Right ventricle myocardium inferior (tissue), 1 donor: ENCODE measurements at regions not wholly inside any gene's neighbourhood (a gene's known extent, or its start where the extent isn't known, plus 50 kb on each side); places are given as distances from the start of the nearest gene placed in this dataset.

Experiments used
- ATAC-seq: fragments of 200-7000 bp; cut with Tn5 transposase; one replicate; pipeline ENCODE4 v1.9.1; 2020; ENCODE audit warnings: mild to moderate bottlenecking, moderate library complexity
- DNase-seq: peaks from one replicate; pipeline ENCODE4 v3.0.0; 2021; ENCODE audit errors: missing footprints
- intact Hi-C: fragments of 100-400 bp; cut with DNase I; formaldehyde crosslinking; loops from one replicate; pipeline ENCODE4 v1.11.0; 2022
- donor health status: DM: no; HTN: yes; CAD: no; lungs with severe emphysema.

DNA sequence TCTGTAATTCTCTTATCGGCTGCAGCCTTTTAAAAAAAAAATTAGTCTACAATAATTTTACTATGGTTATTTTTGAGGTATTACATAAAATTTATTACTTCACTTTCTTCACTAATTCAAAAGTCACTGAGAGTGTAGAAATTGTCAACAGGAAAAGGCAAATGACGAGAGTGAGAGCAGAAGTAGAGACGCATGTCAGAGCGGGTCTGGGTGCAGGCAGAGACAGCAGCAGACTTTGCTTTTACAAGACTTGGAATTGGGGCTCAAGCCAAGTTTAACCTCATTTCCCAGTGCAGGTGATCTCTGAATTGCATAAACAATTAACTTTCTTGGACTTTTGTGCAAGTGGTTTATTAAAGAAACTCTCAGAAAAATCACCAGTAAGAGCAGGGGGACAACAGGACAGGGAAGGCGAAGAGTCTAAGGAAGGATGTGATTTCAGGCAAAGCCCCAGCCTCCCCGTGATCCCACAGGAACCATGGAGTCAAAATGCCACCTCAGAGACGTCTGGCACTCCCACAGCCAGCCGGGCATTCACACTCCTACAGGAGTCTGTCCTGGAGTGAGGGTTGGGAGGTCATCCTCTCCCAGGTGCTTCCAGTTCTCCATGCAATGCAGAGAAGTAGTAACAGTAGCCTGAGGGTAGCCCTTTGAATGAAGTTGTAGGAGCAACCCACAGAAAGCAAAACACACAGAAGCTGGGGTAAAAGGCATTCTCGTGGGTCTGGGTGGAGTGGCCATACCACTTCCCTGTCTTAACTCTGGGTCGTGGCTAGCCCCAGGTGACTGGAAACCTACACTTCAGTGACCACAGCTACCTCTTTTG lies 274.0 kb upstream of the TGFBR2 start:
- intact Hi-C loops, result no loop called here
- DNase-seq (no peak), ATAC-seq (no peak)

DNA sequence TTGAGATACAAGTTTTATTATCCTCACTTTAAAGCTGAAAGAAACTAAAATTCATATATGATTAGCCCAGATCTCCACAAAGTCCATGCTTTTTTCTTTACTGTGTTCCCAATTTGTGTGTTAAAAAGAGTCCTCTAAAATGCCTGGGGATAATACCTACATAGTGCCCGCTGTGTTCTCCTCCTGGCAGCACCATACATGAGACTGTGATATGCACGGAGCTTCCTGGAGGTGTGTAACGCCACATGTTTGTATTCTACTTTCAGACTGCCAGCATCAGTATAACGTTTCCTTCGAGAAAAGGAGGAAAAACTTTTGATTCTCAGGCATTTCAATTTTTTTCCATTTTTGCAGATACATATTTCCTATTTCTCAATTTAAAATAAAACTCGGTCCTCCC lies 273.3 kb upstream of the TGFBR2 start:
- ATAC-seq (no peak), DNase-seq (no peak)
- intact Hi-C loops, result no loop called here

DNA sequence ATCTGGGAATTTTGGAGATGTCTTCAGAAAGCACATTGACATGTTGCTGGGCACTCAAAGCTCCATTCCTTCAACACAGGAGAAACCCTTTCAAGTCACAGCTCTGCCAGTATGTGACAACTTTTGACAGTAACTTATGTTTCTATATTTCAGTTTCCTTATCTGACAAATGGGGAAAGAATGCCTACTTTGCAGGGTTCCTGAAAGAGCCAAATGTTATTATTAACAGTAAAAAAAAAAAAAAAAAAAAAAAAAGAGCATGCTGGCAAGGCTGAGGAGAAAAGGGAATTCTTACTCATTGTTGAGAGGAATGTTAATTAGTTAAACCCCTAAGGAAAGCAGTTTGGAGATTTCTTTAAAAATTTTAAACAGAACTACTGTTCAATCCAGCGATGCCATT lies 272.5 kb upstream of the TGFBR2 start:
- DNase-seq, result no peak
- intact Hi-C loops, result no loop called here
- ATAC-seq, result no peak

DNA sequence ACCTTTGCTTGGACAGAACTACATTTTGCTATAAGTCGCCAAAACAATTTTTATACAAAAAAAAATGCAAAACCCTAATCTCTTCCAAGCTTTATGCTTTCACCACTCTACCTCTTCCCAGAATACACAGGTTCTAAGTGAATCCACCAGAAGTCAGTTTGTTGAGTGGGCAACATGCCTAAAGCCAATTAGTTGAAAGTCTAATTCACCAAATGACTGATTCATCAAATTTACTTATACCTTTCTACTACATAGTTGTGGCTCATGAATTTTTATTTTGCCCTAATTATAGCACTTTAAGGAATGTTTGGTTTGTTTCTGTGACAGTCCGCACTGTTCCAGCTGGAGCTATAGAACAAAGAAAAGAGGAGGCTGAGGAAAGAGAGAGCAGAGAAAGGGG lies 265.9 kb upstream of the TGFBR2 start:
- no peak for DNase-seq
- intact Hi-C loops, result no loop called here
- no peak for ATAC-seq

DNA sequence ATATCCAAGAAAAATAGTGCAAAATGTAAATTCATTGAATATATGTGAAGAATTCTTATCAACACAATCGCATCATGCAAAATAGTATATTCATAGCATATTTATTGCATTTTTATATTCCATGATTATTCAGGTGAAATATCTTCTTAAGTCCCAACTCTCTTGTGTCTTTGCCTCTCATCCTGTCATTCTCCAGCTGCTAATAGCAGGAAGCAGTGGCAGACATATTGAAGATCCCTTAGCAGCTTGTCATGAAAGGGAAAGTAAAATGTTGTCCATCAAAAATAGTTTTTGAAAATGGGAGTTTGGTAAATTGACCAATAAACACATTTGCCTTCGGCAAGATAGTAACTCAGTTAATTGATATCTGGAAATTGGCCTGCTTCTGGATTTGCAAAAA lies 265.3 kb upstream of the TGFBR2 start:
- intact Hi-C loops, result no loop called here
- no peak for DNase-seq
- ATAC-seq, result no peak

DNA sequence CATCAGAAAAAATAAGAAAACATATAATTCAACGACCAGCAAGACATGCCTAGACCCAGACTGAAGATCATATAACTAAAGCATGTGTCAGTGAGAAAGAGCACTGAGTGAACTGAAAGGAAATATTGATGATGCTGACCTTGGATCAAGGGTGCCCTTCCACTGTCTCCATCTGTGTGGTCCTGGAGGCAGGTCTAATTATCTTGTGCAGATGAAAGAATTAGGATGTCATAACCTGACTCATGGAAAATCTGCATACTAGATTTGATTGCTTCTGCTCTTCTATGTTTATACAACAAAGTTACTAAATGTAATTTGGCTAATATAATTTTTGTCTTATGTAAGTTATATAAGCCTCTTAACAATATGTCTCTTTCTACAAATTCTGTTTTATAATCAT lies 264.6 kb upstream of the TGFBR2 start:
- ATAC-seq, result no peak
- DNase-seq, result no peak
- intact Hi-C loops, result loop anchor here (2.0 kb wide), 1 partner anchor 55 kb away; no protein-coding TSS in a partner anchor

DNA sequence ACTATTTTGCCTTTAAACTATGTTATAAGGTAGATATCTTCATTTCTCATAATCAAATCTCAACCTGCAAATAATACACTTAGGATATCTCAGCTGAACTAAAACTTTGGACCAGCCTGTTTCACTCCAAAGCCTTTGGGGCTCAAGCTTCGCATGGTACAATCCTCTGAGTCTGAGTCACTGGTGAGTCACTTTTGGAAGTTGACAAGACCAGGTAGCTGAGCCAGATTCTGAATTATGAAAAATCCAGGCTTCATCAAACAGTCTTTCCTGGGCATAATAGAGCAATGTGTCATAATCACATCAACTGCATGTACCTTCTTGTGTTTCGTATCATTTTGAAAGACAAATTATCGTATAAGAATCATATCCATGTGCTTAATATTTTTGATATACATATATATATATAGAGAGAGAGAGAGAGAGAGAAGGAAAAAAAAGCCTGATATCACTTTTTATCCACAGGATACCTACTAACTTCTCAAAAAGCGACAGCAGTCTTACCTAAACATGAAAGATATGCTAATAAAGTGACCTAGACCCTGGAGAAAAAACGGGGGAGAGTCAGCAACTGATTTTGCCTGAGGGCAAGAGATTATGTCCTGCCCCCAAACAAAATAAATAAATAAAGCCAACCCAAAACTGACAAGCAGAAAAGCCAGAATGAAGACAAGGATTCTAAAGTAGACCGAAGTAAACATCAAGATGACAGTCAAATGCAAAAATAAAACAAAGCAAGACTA lies 263.9 kb upstream of the TGFBR2 start:
- peak; percentile 94 for ATAC-seq
- intact Hi-C loops, result loop anchor here (2.0 kb wide), 1 partner anchor 56 kb away; no protein-coding TSS in a partner anchor
- no peak for DNase-seq

DNA sequence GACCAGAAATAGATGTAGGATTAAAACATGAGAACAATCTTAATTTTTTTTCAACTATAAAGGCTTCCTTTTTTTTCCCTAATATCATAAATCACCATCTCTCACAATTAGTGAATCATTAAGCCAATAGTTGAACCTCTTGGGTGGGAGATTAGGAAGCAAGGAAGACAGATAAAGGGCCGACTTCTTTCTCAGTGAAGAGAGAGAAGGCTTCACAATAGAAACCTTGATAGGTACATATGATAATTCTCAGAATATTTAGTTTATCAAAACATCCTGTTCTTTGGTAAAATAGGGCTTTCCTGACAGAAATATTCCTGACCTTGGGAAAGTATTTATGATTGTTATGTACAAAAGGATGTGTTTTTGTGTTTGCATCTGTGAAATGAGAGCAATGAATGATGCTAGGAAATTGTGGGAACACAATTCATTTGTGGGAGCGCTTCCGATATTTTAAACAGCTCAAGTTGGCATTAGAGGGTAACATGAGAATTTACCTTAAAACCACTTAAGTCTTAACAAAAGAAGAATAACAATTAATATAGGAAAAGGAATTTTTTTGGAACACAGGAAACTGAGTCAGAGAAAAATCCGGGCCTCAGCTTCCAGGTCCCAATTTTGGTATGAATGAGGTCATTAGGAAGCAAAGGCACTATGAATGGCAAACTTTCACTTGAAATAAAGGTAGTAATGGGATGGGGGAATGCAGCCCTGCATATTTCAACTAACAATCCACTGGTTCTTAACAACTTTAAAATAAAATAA lies 263.2 kb upstream of the TGFBR2 start:
- ATAC-seq (no peak), DNase-seq (no peak)
- intact Hi-C loops, result loop anchor here (2.0 kb wide), 1 partner anchor 56 kb away; no protein-coding TSS in a partner anchor

DNA sequence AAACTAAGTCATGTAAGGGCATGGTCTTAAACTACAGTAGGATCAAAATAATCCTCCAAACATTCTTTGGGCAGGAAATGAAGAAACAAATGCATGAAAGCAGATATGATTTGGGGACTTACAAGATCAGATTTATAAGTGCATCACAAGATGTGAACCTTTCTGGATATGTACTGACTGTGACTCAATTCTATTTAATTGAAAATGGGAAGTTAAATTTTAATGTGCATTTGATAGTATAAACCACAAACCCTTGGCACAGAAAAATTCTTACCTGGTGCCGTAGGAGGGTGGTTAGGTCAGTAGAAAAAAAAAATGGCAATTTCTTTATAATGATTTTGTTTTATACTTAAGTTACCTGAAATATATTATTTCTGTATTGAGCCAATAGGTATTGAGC lies 262.5 kb upstream of the TGFBR2 start:
- intact Hi-C loops, result loop anchor here (2.0 kb wide), 1 partner anchor 57 kb away; no protein-coding TSS in a partner anchor
- ATAC-seq (no peak), DNase-seq (no peak)

DNA sequence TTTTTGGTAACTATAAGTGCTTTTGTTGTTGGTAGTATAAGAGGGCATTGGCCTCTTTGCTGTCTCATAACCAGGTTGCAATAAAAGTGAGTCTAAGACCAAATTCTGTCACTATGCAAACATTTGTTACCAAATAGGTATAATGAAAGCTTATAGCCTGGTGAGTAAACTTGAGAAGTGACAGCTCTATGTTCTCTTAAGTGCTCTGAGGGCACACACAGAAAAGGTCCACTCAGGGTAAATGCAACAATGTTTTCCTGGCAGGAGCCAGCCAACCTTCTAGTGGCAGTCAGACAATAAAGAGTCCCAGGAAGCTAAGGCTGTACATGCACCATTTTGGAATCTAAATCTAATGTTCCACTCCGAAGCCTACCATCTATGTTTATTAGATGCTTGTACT lies 262.1 kb upstream of the TGFBR2 start:
- intact Hi-C loops, result no loop called here
- ATAC-seq, result no peak
- no peak for DNase-seq

DNA sequence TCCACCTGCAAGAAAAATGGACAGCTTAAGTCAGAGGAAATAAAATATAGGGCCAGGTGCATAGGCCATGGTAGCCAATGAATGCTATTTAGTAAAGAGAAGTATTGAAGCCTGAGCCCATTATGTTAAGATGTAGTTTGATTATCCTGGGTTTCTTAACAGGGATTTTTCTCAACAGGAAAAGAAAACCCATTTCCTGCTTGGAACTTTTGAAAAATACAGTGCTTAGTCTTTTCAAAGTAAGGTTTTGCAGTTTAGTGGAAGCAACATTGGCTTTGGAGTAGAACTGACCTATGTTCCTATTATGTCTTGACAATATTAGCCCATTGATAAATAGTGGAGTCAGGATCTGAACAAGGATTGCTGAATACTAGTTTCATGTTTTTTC lies 259.5 kb upstream of the TGFBR2 start:
- intact Hi-C loops, result no loop called here
- DNase-seq (no peak), ATAC-seq (no peak)

DNA sequence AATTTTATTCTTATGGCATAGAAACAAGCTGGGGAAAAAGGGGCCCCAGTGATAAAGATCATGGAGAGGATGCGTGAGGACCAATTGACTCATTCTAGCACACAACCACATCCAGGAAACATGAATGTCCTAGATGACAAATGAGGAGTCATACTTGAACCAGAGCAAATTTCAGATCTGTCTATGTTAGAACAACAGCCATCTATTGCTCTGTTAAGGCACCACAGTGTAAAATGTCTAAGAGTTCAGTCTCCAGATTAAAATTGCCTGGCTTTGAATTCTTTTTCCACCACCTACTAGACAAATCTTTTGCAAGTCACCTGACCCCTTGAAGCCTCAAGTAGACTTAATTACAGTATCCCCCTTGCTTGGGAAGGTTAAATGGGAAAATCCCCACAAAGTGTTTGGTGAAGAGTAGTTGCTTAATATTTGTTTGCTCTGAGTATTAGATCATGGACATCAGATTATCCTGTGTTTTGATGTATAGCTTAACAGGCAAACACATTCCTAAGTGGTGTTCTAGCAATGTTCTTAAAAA lies 258.7 kb upstream of the TGFBR2 start:
- ATAC-seq (no peak), DNase-seq (no peak)
- intact Hi-C loops, result no loop called here

DNA sequence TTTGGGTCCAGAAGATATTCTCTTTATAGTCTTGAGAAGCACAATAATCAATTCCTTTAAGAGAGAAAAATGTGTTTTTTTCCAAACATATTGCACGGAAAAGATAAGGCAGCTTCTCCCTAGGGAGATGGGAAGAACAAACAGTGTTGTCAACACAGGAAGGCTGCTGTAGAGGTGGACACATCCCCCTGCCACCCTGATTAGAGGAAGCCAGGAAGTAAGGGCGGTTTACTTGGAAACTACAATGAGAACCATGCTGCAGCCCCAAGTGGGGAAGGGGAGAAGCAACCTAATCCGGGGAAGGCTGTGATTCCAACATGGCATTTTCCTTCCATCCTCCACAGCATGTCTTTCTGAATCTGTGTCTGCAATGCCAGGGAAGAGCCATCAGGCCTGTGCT lies 256.9 kb upstream of the TGFBR2 start:
- ATAC-seq (no peak), DNase-seq (no peak)
- intact Hi-C loops, result no loop called here

DNA sequence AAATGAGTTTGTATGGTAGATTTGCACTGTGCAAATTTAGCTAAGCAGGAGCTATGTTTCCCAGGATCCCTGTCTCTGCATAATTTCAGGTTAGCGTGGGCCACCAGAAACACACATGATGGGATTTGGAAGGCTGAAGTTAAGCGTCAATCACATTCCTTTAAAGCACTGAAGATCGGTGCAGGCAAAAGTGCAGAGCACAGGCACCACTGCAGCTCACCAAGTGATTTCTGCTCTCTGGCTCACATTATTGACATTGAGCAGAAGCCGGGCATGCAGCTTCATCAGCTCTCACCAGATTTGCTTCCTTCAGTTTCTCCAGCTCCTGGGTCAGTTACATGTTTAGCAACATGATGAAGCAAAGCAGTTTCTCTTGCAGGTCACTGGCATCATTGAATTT lies 256.4 kb upstream of the TGFBR2 start:
- ATAC-seq (peak; percentile 12), DNase-seq (no peak)
- intact Hi-C loops, result loop anchor here (5.0 kb wide), 1 partner anchor 342 kb away; no protein-coding TSS in a partner anchor

DNA sequence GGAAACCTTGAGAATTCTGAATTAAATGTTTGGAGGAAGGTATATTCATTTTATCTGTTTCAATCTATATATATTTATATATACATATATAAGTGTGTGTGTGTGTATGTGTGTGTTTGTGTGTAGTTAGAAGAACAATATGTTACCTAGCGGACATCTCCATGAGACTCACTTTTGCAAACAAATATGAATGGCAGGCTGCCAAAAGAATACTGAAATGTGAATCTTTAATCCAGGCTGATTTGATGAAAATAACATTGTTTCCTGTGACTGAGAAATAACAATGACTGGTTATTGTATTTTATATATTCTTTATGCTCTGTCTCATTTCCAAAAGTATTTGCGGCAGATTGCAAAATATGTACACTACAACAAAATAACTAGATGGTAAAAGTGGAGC lies 255.5 kb upstream of the TGFBR2 start:
- intact Hi-C loops, result loop anchor here (5.0 kb wide), 1 partner anchor 341 kb away; no protein-coding TSS in a partner anchor
- DNase-seq, result no peak
- ATAC-seq, result no peak

DNA sequence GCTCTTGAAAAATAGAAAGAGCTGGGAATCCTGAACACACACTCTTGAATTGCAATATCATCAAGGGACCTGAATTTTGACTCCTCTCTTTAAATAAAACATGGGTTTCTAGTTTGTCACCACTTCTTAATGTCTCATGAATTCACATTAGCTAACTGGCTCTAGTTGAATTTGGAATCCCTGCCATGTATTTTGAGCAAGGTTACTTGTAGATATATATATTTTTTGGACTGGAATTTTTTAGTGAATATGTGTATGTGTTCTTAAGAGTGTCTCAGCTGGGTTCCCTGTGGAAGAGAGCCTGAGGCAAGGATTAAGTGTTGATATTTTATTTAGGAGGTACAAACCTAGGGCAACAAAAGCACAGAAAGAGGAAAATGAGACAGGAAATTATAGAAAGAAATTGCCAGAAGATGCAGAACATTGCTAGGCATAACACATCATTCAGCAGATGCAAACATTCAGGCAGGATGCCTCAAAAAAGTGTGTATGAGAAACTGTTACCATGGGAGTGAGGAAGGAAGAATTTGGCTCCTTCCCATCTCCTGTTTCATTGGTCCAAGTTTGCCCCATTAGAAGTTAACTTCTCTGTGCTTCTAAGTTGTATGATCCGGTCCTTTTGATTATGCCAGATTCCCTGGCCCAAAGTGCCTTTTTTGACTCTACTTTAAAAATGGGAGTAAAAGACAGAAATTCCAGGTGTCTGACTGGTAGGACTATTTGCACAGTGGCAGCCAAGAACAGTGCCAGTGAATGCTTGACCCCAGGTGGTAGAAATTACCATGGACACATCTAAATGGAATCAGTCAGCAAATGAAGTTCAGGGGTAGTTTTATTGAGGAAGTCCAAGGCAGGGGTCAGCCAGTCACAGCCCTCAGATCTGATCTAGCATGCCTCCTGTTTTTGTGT lies 253.7 kb upstream of the TGFBR2 start:
- ATAC-seq (no peak), DNase-seq (no peak)
- intact Hi-C loops, result loop anchor here (5.0 kb wide), 1 partner anchor 340 kb away; no protein-coding TSS in a partner anchor

DNA sequence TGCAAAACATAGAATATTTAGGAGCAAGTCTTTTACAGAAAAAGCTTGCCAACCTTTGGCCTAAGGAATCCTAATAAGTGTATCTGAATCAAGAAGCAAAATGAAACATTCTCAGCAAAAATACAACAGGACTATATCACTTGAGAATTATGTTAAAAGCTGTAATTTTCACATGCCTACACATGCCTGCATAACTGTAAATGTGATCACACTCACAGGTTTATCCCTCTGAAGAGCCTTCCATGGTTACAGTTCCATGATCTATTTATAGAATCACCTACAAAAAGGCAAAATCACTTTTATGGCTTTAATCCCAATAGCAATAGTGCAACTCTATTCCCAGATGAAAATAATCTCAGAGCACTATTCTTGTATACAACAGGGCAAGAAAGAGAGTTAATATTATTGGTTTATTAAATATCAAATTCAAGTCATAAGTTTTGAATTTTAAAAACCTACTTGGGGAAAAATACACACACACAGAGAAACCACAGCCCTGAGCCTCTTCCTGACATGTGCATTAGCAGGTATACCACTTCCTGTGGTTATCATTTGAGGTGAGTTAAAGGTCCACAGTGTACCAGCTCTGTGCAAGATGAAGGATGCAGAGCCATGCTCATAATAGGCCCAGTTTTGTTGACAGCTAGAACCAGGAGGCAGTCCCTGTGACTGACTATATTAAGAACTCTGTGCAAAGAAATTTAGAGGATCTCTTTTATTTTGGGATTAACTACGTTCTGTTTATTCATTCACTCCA lies 252.5 kb upstream of the TGFBR2 start:
- ATAC-seq, result peak; percentile 52
- intact Hi-C loops, result loop anchor here (5.0 kb wide), 1 partner anchor 338 kb away; no protein-coding TSS in a partner anchor

More for the DNA sequence above, 252.5 kb upstream of the TGFBR2 start:
- no peak for DNase-seq
